ENCODE measurements at regions not wholly inside any gene's neighbourhood (a gene's known extent, or its start where the extent isn't known, plus 50 kb on each side); places are given as distances from the start of the nearest gene placed in this dataset.

DNA sequence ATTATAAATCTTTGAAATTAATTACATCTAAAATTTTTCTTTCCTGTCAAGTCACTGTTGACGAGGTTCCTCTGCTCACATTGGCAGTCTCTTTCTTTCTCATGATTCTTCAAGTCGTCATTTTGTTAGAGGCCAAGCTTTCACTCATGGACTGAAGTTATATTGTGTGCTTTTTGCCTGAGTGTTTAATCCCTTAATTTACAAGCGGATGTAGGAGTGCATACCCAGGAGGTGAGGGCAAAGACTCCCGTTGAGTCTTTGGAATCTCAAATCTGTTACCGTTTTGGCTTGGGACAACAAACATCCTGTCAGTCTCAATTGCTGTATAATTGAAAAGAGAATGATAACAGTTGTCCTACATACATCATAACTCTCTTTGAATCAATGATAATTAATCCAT is 345.0 kb downstream of the TRIML1 start:
- H3K4me3 ChIP-seq = no peak overlapping the region
- intact Hi-C loops (cut with DNase I) = no loop called here
- H3K27ac ChIP-seq = no peak overlapping the region
- TF ChIP-seq, protein P1, sequence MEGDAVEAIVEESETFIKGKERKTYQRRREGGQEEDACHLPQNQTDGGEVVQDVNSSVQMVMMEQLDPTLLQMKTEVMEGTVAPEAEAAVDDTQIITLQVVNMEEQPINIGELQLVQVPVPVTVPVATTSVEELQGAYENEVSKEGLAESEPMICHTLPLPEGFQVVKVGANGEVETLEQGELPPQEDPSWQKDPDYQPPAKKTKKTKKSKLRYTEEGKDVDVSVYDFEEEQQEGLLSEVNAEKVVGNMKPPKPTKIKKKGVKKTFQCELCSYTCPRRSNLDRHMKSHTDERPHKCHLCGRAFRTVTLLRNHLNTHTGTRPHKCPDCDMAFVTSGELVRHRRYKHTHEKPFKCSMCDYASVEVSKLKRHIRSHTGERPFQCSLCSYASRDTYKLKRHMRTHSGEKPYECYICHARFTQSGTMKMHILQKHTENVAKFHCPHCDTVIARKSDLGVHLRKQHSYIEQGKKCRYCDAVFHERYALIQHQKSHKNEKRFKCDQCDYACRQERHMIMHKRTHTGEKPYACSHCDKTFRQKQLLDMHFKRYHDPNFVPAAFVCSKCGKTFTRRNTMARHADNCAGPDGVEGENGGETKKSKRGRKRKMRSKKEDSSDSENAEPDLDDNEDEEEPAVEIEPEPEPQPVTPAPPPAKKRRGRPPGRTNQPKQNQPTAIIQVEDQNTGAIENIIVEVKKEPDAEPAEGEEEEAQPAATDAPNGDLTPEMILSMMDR (IDR thresholded peaks at IDR 0.05) = no peak
- TF ChIP-seq POLR2AphosphoS5 (IDR thresholded peaks at IDR 0.05; ENCODE audit: insufficient read depth in 1 of 2, low read depth in 1 of 2) (no peak), POLR2A (IDR thresholded peaks at IDR 0.05) (no peak)
- H3K4me1 ChIP-seq = no peaks in the 10 kb centered on the region
- no peaks in the 10 kb centered on the region for H3K27me3 ChIP-seq
- H3K36me3 ChIP-seq = no peaks in the 10 kb centered on the region
- no peaks in the 10 kb centered on the region for H3K9me3 ChIP-seq
- DNase-seq (ENCODE audit: extremely low spot score in 2 of 2) = no peak

DNA sequence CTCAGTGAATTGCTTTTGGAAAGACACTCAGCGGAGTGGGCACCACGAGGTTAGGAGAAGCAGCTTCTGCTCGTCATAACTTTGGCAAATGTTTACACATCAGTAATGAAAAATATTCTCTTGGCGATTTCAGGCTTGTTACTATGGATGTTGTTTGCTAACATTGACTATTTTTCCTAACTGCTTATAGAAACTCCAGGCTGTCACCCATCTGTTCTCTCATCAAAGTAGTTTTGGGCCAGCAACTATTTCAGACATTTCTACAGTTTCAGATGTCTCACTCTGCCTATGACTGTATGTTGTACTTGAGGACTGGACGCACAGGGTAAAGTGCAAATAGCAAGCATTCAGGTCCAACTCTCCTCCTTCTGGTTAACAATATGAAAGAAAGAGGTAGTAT is 346.7 kb downstream of the TRIML1 start:
- no peak for DNase-seq (ENCODE audit: extremely low spot score in 2 of 2)
- no peaks in the 10 kb centered on the region for H3K27me3 ChIP-seq
- H3K9me3 ChIP-seq = no peaks in the 10 kb centered on the region
- H3K4me3 ChIP-seq = no peak overlapping the region
- no peaks in the 10 kb centered on the region for H3K36me3 ChIP-seq
- no peak overlapping the region for H3K27ac ChIP-seq
- TF ChIP-seq POLR2A (IDR thresholded peaks at IDR 0.05) (no peak), POLR2AphosphoS5 (IDR thresholded peaks at IDR 0.05; ENCODE audit: insufficient read depth in 1 of 2, low read depth in 1 of 2) (no peak)
- TF ChIP-seq, protein P1 (IDR thresholded peaks at IDR 0.05) = no peak
- H3K4me1 ChIP-seq = no peaks in the 10 kb centered on the region
- intact Hi-C loops (cut with DNase I) = no loop called here

DNA sequence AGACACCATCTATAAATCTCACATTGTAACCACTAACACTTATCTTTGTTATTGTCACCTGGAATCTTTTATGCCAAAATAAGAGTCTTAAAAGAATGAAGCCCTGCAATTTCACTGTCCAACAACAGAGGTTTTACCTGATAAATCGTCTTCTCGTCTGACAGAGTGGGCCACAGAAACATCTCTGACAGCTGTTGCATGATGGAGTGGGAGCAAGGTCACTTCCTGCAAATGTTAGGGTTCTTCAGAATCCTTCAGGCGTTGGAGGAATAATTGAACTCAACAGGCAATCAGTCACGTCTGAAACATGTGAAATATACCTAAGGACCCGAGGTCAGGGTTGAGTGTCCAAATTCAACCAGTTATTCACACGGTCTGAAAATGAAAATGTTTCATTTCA is 353.6 kb downstream of the TRIML1 start:
- no peaks in the 10 kb centered on the region for H3K27me3 ChIP-seq
- TF ChIP-seq, protein P1 (IDR thresholded peaks at IDR 0.05) = no peak
- TF ChIP-seq POLR2A (IDR thresholded peaks at IDR 0.05) (no peak), POLR2AphosphoS5 (IDR thresholded peaks at IDR 0.05; ENCODE audit: insufficient read depth in 1 of 2, low read depth in 1 of 2) (no peak)
- no peaks in the 10 kb centered on the region for H3K36me3 ChIP-seq
- intact Hi-C loops (cut with DNase I) = no loop called here
- H3K9me3 ChIP-seq = no peaks in the 10 kb centered on the region
- no peaks in the 10 kb centered on the region for H3K4me1 ChIP-seq
- H3K4me3 ChIP-seq = no peak overlapping the region
- DNase-seq (ENCODE audit: extremely low spot score in 2 of 2) = no peak
- no peak overlapping the region for H3K27ac ChIP-seq

DNA sequence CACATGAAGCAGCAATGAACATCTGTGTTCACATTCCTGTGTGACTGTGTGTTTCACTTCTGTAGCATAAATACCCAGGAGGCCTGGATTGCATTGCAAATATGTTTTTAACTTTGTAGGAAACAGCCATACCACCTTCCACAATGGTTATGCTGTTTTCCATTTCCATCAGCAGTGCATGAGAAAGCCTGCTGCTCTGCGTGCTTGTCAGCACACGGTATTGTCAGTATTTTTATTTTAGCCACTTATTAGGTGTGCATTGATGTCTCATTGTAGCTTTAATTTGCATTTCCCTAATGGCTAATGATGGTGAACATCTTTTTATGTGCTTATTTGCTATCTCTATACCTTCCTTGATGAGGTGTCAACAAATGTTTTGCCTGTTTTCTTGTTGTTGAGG is 355.9 kb downstream of the TRIML1 start:
- TF ChIP-seq, protein P1 (IDR thresholded peaks at IDR 0.05) = no peak
- H3K27me3 ChIP-seq = no peaks in the 10 kb centered on the region
- no peak overlapping the region for H3K4me3 ChIP-seq
- H3K4me1 ChIP-seq = no peaks in the 10 kb centered on the region
- intact Hi-C loops (cut with DNase I) = no loop called here
- no peaks in the 10 kb centered on the region for H3K36me3 ChIP-seq
- no peak for DNase-seq (ENCODE audit: extremely low spot score in 2 of 2)
- H3K9me3 ChIP-seq = no peaks in the 10 kb centered on the region
- H3K27ac ChIP-seq = no peak overlapping the region

DNA sequence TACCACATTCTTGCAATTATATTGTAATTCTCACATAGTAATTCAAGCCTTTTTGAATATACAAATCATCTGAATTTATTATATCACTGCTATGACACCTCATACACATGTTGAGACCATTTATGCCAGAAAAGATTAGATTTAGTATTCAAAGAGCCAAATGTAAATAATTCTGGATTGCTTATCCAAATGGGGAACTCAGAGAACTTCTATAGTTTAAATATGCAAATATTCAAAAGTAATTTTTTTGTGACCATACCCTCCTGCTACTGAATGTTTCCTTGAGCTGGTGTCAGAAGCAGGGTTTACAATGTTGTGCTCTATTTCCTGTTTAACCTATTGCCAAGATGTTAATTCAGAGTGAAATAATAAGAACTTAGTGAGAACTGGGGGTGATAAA is 372.2 kb downstream of the TRIML1 start:
- Histone ChIP-seq H3K9me3 (no peaks in the 10 kb centered on the region), H3K27me3 (no peaks in the 10 kb centered on the region), H3K27ac (no peak overlapping the region), H3K4me3 (no peak overlapping the region), H3K36me3 (no peaks in the 10 kb centered on the region), H3K4me1 (no peaks in the 10 kb centered on the region)
- TF ChIP-seq, protein P1 (IDR thresholded peaks at IDR 0.05) = no peak
- TF ChIP-seq POLR2A (IDR thresholded peaks at IDR 0.05) (no peak), POLR2AphosphoS5 (IDR thresholded peaks at IDR 0.05; ENCODE audit: insufficient read depth in 1 of 2, low read depth in 1 of 2) (no peak)
- intact Hi-C loops (cut with DNase I) = no loop called here
- DNase-seq (ENCODE audit: extremely low spot score in 2 of 2) = no peak
